ENCODE measurements at regions not wholly inside any gene's neighbourhood (a gene's known extent, or its start where the extent isn't known, plus 50 kb on each side); places are given as distances from the start of the nearest gene placed in this dataset.

- Mint-ChIP-seq H3K9me3 (no peaks in the 10 kb centered on the region), H3K36me3 (ENCODE audit: low read depth) (no peaks in the 10 kb centered on the region), H3K4me3 (no peak overlapping the region), H3K27ac (no peak overlapping the region), H3K27me3 (ENCODE audit: low read depth) (no peaks in the 10 kb centered on the region), H3K4me1 (peaks cover 4% of the 10 kb centered on the region)
- TF ChIP-seq, protein P1, sequence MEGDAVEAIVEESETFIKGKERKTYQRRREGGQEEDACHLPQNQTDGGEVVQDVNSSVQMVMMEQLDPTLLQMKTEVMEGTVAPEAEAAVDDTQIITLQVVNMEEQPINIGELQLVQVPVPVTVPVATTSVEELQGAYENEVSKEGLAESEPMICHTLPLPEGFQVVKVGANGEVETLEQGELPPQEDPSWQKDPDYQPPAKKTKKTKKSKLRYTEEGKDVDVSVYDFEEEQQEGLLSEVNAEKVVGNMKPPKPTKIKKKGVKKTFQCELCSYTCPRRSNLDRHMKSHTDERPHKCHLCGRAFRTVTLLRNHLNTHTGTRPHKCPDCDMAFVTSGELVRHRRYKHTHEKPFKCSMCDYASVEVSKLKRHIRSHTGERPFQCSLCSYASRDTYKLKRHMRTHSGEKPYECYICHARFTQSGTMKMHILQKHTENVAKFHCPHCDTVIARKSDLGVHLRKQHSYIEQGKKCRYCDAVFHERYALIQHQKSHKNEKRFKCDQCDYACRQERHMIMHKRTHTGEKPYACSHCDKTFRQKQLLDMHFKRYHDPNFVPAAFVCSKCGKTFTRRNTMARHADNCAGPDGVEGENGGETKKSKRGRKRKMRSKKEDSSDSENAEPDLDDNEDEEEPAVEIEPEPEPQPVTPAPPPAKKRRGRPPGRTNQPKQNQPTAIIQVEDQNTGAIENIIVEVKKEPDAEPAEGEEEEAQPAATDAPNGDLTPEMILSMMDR (IDR thresholded peaks at IDR 0.05; ENCODE audit: unreplicated experiment in 3 of 3) = no peak
These were observed 206.0 kb downstream of the KIT start for GRCh38 chr4:54863571-54864255.

GRCh38 chr4:54861201-54861600 lies 203.4 kb downstream of the KIT start:
- H3K9me3 Mint-ChIP-seq = no peaks in the 10 kb centered on the region
- H3K4me3 Mint-ChIP-seq = no peak overlapping the region
- TF ChIP-seq, protein P1 (IDR thresholded peaks at IDR 0.05; ENCODE audit: unreplicated experiment in 3 of 3) = no peak
- peaks cover 4% of the 10 kb centered on the region for H3K4me1 Mint-ChIP-seq
- no peak overlapping the region for H3K27ac Mint-ChIP-seq
- H3K36me3 Mint-ChIP-seq (ENCODE audit: low read depth) = no peaks in the 10 kb centered on the region
- peaks cover 3% of the 10 kb centered on the region for H3K27me3 Mint-ChIP-seq (ENCODE audit: low read depth)

GRCh38 chr4:54855191-54855854 lies 197.6 kb downstream of the KIT start:
- no peaks in the 10 kb centered on the region for H3K36me3 Mint-ChIP-seq (ENCODE audit: low read depth)

GRCh38 chr4:54852602-54853001 lies 194.8 kb downstream of the KIT start:
- Mint-ChIP-seq H3K9me3 (no peaks in the 10 kb centered on the region), H3K4me1 (no peaks in the 10 kb centered on the region), H3K36me3 (ENCODE audit: low read depth) (no peaks in the 10 kb centered on the region), H3K27me3 (ENCODE audit: low read depth) (peaks cover 11% of the 10 kb centered on the region), H3K4me3 (no peak overlapping the region), H3K27ac (no peak overlapping the region)
- TF ChIP-seq, protein P1 (IDR thresholded peaks at IDR 0.05; ENCODE audit: unreplicated experiment in 3 of 3) = no peak

More at GRCh38 chr4:54855191-54855854, 197.6 kb downstream of the KIT start:
- Mint-ChIP-seq H3K27me3 (ENCODE audit: low read depth) (peaks cover 11% of the 10 kb centered on the region), H3K9me3 (no peaks in the 10 kb centered on the region), H3K27ac (no peak overlapping the region), H3K4me1 (no peaks in the 10 kb centered on the region), H3K4me3 (no peak overlapping the region)
- TF ChIP-seq, protein P1 (IDR thresholded peaks at IDR 0.05; ENCODE audit: unreplicated experiment in 3 of 3) = no peak

DNA sequence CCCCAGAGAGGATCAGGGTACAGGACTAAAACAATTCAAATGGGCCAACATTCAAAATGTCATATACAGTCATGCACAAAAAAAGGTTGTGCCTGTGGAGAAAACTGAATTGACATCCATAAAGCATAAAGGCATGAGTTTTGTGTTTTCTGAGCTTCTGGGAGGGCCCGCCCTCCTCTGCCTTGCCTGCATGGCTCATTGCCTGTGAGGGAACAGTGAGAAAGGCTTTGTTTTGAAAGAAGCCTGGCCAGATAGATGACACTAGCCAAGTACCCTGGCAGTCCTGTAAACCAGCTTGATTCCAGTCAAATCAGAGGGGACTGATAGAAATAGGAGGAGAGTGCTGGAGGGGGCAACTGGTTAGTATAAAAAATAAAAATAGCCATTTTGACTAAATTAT lies 194.3 kb downstream of the KIT start:
- TF ChIP-seq, protein P1 (IDR thresholded peaks at IDR 0.05; ENCODE audit: unreplicated experiment in 3 of 3) = no peak
- H3K36me3 Mint-ChIP-seq (ENCODE audit: low read depth) = no peaks in the 10 kb centered on the region
- H3K9me3 Mint-ChIP-seq = no peaks in the 10 kb centered on the region
- H3K27me3 Mint-ChIP-seq (ENCODE audit: low read depth) = peaks cover 8% of the 10 kb centered on the region
- no peak overlapping the region for H3K4me3 Mint-ChIP-seq
- no peaks in the 10 kb centered on the region for H3K4me1 Mint-ChIP-seq
- no peak overlapping the region for H3K27ac Mint-ChIP-seq

DNA sequence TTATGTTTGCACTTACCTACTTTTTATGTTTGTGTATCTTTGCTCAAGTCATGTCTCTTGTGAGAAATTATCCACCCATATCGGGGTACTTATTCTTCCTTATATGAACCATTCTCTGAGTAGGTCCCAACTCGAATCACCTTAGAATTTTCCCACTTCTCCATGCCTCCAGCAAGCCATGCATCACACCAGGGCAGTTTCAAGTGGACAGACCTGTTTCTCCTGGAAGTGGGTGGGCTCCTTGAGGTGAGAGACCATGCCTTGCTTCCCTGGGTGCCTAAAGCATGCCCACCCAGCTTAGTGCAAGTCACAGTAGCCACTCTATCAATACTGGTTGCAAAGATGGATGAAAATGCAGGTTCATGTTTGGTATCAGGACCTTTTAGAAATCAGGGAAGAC lies 187.2 kb downstream of the KIT start:
- no peaks in the 10 kb centered on the region for H3K4me1 Mint-ChIP-seq

More for the DNA sequence above, 187.2 kb downstream of the KIT start:
- no peaks in the 10 kb centered on the region for H3K27me3 Mint-ChIP-seq (ENCODE audit: low read depth)
- H3K27ac Mint-ChIP-seq = no peak overlapping the region
- no peaks in the 10 kb centered on the region for H3K36me3 Mint-ChIP-seq (ENCODE audit: low read depth)
- H3K4me3 Mint-ChIP-seq = no peak overlapping the region
- no peaks in the 10 kb centered on the region for H3K9me3 Mint-ChIP-seq
- TF ChIP-seq, protein P1 (IDR thresholded peaks at IDR 0.05; ENCODE audit: unreplicated experiment in 3 of 3) = no peak

Data from nephron (organoid).